Fibroblast of lung (primary cell): ENCODE measurements at regions not wholly inside any gene's neighbourhood (a gene's known extent, or its start where the extent isn't known, plus 50 kb on each side); places are given as distances from the start of the nearest gene placed in this dataset.

Source experiments
- EZH2 ChIP-seq: IDR thresholded peaks from 2 replicates; pipeline ENCODE4 v1.5.1; 2012; ENCODE audit warnings: low read length, control low read depth, mild to moderate bottlenecking; ENCODE audit errors: missing control alignments
- TF ChIP-seq, protein P1 (sequence below), 2 donors: IDR thresholded peaks in 1 of 2; conservative IDR thresholded peaks in 1 of 2; 1 replicate in 1 of 2; 2 replicates in 1 of 2; pipeline ENCODE4 v1.5.1; 2011 to 2012; ENCODE audit warnings: low read length in 2 of 2, control low read depth in 1 of 2, inconsistent platforms in 1 of 2, low read depth in 1 of 2, mild to moderate bottlenecking in 1 of 2

DNA sequence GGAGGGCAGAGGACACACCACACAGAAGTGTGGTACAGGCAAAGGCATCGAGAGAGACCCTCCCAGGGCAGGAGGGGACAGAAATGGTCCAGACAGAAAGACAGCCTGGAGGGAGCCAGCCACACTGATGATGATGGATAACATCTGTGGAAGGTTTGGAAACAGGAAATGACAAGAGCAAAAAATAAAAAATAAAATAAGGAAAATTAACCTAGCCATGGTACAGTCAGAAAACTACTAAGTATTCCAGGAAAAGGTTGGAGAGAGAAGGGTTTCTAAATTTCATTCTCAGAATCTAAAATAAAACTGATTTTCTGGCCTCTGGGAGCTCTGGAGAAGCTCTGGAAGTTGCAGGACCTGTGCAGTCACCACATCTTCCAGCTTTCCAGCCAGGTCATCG is 115.2 kb upstream of the VSTM2B start:
- TF ChIP-seq, protein P1, sequence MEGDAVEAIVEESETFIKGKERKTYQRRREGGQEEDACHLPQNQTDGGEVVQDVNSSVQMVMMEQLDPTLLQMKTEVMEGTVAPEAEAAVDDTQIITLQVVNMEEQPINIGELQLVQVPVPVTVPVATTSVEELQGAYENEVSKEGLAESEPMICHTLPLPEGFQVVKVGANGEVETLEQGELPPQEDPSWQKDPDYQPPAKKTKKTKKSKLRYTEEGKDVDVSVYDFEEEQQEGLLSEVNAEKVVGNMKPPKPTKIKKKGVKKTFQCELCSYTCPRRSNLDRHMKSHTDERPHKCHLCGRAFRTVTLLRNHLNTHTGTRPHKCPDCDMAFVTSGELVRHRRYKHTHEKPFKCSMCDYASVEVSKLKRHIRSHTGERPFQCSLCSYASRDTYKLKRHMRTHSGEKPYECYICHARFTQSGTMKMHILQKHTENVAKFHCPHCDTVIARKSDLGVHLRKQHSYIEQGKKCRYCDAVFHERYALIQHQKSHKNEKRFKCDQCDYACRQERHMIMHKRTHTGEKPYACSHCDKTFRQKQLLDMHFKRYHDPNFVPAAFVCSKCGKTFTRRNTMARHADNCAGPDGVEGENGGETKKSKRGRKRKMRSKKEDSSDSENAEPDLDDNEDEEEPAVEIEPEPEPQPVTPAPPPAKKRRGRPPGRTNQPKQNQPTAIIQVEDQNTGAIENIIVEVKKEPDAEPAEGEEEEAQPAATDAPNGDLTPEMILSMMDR (conservative IDR thresholded peaks at IDR 0.05 in 1 of 2, IDR thresholded peaks at IDR 0.05 in 1 of 2; ENCODE audit: low read depth in 1 of 2, low read length in 2 of 2) = no peak
- no peak for TF ChIP-seq EZH2
